Choroid plexus epithelial cell (primary cell): ENCODE measurements at regions not wholly inside any gene's neighbourhood (a gene's known extent, or its start where the extent isn't known, plus 50 kb on each side); places are given as distances from the start of the nearest gene placed in this dataset.

Source experiments
- DNase-seq: peaks from one replicate; pipeline ENCODE4 v3.0.0-alpha.2; 2010; ENCODE audit warnings: low read depth
- H3K4me3 ChIP-seq: 2 replicates; pipeline ENCODE4 v1.5.1; 2011; ENCODE audit warnings: low read depth, mild to moderate bottlenecking, control low read depth, low read length, moderate library complexity
- TF ChIP-seq, protein P1 (sequence below): conservative IDR thresholded peaks from 2 replicates; pipeline ENCODE4 v1.5.1; 2011; ENCODE audit warnings: low read depth, mild to moderate bottlenecking, control low read depth, inconsistent platforms, low read length, moderate library complexity

DNA sequence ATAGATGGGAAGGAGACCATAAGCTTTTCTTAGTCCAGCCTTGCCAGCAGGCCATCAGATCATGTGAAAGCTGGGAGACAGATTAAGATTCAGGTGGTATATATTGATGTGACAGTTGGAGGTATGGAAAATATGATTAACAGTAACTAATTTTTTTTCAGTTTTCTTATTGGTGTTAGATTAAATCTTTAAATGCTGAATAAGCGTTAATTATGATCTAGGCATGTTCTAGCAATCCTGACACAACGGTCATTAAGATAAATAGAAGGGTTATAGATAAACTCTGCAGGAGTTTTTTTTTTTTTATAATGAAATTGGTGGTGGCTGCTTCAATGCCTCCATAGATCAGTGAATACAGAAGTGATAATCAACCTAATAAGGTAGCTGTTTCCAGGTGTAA, 649.5 kb upstream of the TENM3 start:
- TF ChIP-seq, protein P1, sequence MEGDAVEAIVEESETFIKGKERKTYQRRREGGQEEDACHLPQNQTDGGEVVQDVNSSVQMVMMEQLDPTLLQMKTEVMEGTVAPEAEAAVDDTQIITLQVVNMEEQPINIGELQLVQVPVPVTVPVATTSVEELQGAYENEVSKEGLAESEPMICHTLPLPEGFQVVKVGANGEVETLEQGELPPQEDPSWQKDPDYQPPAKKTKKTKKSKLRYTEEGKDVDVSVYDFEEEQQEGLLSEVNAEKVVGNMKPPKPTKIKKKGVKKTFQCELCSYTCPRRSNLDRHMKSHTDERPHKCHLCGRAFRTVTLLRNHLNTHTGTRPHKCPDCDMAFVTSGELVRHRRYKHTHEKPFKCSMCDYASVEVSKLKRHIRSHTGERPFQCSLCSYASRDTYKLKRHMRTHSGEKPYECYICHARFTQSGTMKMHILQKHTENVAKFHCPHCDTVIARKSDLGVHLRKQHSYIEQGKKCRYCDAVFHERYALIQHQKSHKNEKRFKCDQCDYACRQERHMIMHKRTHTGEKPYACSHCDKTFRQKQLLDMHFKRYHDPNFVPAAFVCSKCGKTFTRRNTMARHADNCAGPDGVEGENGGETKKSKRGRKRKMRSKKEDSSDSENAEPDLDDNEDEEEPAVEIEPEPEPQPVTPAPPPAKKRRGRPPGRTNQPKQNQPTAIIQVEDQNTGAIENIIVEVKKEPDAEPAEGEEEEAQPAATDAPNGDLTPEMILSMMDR: no peak
- DNase-seq: no peak
- no peak overlapping the region for H3K4me3 ChIP-seq

DNA sequence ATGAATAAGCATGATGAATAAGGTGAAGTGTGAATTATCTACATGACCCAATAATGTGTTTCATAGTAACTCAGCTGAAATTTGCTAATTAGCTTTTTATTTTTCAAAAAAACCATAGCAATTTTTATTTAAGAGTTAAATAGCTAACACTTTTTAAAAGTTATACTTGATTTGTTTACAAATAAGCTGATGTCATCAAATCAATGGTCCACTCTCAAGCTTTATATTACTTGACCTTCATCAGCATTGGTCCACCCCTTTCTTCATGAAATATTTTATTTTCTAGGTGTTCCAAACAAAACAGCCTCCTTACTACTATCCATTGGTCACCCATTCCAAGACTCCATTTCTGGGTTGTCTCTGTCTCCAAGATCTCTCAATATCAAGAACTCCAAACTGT, 649.0 kb upstream of the TENM3 start:
- no peak overlapping the region for H3K4me3 ChIP-seq
- DNase-seq: no peak
- TF ChIP-seq, protein P1: no peak

DNA sequence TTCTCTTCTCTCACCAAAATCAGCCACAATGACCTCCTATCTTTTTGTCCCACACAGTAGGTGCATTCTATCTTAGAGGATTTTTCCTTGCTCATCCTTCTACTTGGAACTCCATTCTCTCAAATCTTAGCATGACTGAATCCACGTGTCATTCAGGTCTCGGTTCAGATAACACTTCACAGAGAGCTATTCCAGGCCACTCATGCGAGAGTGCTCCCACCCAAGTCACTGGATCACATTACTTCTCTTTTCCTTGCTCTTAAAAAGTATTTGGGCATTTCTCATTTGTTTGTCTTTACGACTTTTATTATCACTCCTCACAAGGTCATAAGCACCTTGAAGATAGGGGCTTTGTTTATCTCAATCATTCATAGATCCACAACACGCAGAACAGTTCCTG, 647.5 kb upstream of the TENM3 start:
- no peak overlapping the region for H3K4me3 ChIP-seq
- no peak for DNase-seq
- TF ChIP-seq, protein P1: no peak

DNA sequence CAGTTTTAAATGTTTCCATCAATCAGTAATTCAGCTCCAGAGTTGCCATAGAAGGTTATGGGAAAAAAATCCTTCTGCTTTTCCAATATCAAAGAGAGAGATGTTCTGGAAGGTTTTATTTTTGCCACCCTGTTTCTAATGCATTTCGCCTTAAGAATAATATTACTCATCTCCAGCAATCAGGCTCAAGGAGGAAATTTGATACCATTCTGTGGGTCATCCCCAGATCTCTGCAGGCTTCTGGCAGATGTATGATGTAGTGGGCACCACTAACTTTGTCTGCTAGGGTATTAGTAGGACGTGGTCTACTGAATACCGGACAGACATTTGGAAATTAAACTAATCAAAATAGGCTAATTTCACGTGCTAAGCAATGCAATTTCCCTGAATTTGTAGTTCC, 645.4 kb upstream of the TENM3 start:
- peak; percentile 61 for DNase-seq
- TF ChIP-seq, protein P1: no peak
- H3K4me3 ChIP-seq: no peak overlapping the region

DNA sequence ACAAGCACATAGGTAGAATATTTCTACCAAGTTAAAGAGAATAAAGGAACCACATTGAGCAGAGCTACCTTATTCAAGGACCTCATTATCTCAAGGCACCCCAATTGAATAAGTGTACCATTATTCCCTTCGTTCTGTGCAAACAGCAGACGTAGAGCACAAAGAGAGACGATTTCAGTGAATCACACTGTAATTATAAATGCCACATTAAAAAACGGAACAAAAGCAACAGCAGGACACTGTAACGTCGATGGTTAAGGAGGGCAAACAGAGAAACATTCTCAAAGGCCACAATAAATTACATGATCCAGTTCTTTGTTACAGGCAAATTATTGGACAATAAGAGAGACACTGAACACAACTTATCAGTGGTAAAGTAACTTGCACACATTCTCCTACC, 644.1 kb upstream of the TENM3 start:
- DNase-seq: no peak
- TF ChIP-seq, protein P1: no peak
- H3K4me3 ChIP-seq: no peak overlapping the region

DNA sequence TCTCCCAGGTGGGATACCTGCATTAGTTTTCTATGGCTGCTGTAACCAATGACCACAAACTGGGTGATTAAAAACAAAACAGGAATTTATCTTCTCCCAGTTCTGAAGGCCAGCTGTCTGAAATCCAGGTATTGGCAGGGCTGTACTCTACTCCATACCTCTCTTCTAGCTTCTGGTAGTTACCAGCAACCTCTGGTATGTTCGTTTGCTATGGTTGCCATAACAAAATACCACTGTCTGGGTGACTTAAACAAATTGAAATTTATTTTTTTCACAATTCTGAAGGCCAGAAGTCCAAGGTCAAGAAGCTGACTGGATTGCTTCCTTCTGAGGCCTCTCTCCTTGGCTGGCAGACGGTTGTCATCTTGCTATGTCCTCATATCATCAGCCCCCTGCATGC, 642.1 kb upstream of the TENM3 start:
- H3K4me3 ChIP-seq: no peak overlapping the region
- TF ChIP-seq, protein P1: no peak
- DNase-seq: peak; percentile 53

DNA sequence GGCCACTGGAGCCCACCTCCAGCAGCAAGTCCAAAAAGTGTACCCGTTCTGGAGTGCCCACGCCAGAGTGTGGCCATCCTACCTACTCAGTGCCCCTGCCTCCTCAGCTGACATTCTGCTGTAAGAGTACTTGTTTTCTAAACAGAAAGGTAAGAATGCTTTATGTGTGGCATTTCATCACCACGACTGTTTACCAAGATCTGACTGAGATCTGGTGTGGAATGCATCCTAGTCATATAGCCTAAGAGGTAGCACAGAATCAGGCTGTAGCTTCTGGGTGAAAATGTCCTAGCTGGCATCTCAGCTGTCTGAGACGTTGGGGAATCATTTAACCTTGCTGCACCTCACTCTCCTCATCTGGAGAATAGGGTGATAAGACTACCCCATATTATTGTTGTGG, 638.7 kb upstream of the TENM3 start:
- no peak for DNase-seq
- TF ChIP-seq, protein P1: no peak
- no peak overlapping the region for H3K4me3 ChIP-seq
